Activated naive CD8-positive, alpha-beta T cell treated with anti-CD3 and anti-CD28 coated beads, Interleukin-2, amount 10 ng/mL, durations not matched to agents 7 days and 5 days (primary cell): ENCODE measurements at regions not wholly inside any gene's neighbourhood (a gene's known extent, or its start where the extent isn't known, plus 50 kb on each side); places are given as distances from the start of the nearest gene placed in this dataset.

Experiments
- ATAC-seq: fragments of 150-1000 bp; cut with Tn5 transposase; one replicate; pipeline ENCODE4 v1.10.0; 2021; ENCODE audit warnings: low read depth, moderate library complexity
- POLR2A ChIA-PET: fragments of 350-600 bp; sonication (Branson Sonifier 250); formaldehyde crosslinking; loops from one replicate; lab custom pipeline; 2021; ENCODE audit warnings: antibody characterized with exemption; lab: Charles Lee
- DNase-seq: peaks from one replicate; pipeline ENCODE4 v3.0.0; 2021
- H3K27ac Mint-ChIP-seq: one replicate; pipeline ENCODE4 v1.8.0; 2022; ENCODE audit warnings: mild to moderate bottlenecking, mixed read lengths
- H3K27me3 Mint-ChIP-seq: one replicate; pipeline ENCODE4 v1.8.0; 2022; ENCODE audit warnings: mild to moderate bottlenecking, moderate library complexity, mixed read lengths
- H3K36me3 Mint-ChIP-seq: one replicate; pipeline ENCODE4 v1.8.0; 2021; ENCODE audit warnings: mild to moderate bottlenecking, mixed read lengths
- H3K4me1 Mint-ChIP-seq: one replicate; pipeline ENCODE4 v1.8.0; 2021; ENCODE audit warnings: mixed read lengths
- H3K4me3 Mint-ChIP-seq: one replicate; pipeline ENCODE4 v1.8.0; 2022; ENCODE audit warnings: mild to moderate bottlenecking, moderate library complexity, mixed read lengths
- H3K9me3 Mint-ChIP-seq: one replicate; pipeline ENCODE4 v1.8.0; 2021; ENCODE audit warnings: mixed read lengths

- POLR2A ChIA-PET: no interaction called here
- no peak overlapping the region for H3K4me3 Mint-ChIP-seq
- DNase-seq: no peak
These were observed 610.2 kb upstream of the SYT4 start for GRCh38 chr18:43887491-43887890.

DNA sequence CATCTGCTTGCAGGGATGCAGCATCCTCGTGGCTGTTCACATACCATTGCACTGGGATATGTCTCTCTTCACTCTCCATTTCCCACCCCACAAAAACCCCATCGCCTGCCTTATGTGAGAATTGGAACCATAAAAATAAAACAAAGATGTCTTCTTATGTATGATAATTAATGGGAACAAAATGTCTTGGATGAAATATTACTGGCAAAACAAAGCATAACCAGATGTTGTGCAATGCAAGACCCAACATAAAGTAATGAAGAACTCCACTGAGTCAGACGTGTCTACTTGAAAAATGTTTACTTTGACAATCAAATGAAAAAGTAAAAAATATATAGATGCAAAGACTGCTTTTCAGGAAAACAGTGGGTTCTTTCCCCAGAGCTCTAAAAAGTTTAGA lies 611.3 kb upstream of the SYT4 start:
- Mint-ChIP-seq H3K36me3 (no peaks in the 10 kb centered on the region), H3K9me3 (peaks cover 3% of the 10 kb centered on the region), H3K27me3 (no peaks in the 10 kb centered on the region), H3K4me1 (no peaks in the 10 kb centered on the region), H3K4me3 (no peak overlapping the region), H3K27ac (no peak overlapping the region)
- ATAC-seq (no peak), DNase-seq (no peak)
- POLR2A ChIA-PET: no interaction called here

More at GRCh38 chr18:43887491-43887890, 610.2 kb upstream of the SYT4 start:
- peaks cover 3% of the 10 kb centered on the region for H3K9me3 Mint-ChIP-seq
- no peaks in the 10 kb centered on the region for H3K4me1 Mint-ChIP-seq
- no peak for ATAC-seq
- H3K36me3 Mint-ChIP-seq: no peaks in the 10 kb centered on the region
- no peaks in the 10 kb centered on the region for H3K27me3 Mint-ChIP-seq
- no peak overlapping the region for H3K27ac Mint-ChIP-seq

DNA sequence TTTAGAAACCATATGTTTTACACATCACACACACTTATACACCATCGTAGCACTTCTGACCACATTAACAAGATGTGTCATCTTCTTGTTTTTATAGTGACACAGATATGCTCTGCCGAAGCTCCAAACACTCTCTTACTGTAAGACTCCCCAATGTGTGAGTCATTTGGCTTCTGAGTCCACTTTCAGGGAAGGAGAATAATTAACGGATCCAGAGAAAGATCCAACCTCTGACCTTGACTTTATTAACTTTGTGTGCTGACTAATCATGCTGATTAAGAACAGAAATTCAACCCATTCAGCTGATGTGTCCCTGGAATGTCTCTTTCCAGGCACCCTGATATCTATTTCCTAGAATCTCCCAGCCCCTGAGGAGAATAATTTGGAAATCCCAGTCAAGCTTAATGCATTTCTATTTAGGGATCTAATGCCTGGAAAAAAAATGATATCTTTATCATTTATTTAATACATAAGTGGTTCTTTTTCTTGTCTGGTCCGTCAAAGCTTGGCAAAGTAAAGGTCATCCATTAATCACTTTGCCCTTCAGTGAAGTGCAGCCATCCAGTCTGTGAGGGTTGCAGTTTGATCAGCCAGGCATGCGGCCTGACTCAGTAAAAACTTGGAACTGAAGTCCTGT lies 615.8 kb upstream of the SYT4 start:
- no peaks in the 10 kb centered on the region for H3K36me3 Mint-ChIP-seq
- H3K4me3 Mint-ChIP-seq: no peak overlapping the region
- H3K27me3 Mint-ChIP-seq: no peaks in the 10 kb centered on the region
- no peak for DNase-seq
- H3K27ac Mint-ChIP-seq: no peak overlapping the region
- H3K9me3 Mint-ChIP-seq: no peaks in the 10 kb centered on the region
- no peaks in the 10 kb centered on the region for H3K4me1 Mint-ChIP-seq
- ATAC-seq: no peak
- POLR2A ChIA-PET: no interaction called here

DNA sequence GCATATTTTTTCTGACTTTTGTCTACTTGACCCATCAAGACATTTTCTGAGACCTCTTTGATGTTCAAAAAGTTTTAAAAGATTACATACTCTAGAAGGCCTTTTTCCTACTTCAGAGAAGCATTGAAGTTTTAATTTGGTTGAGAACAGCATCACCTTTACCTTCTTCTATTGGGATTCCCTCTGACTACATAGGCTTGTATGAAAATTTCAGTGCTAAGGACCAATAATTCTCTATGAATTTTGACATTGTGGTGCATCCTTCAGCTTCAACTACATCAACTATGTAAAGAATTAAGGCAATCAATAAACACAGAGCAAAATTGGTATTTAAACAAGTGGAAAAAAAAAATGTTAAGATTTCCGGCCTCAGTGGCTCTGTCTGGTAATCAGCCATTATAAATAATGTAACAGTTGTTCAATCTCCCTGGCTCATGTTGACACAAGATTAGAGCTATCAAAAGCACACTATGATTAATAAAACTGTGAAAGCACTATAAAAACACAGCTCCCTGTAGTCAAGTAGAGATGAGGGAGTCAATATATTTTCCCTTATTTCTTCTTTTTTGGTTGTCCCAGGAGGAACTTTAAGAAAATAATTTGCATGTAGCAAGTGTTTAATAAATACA lies 627.0 kb upstream of the SYT4 start:
- POLR2A ChIA-PET: no interaction called here
- Mint-ChIP-seq H3K4me3 (no peak overlapping the region), H3K36me3 (no peaks in the 10 kb centered on the region), H3K27ac (no peak overlapping the region), H3K4me1 (no peaks in the 10 kb centered on the region), H3K9me3 (no peaks in the 10 kb centered on the region), H3K27me3 (no peaks in the 10 kb centered on the region)
- ATAC-seq (no peak), DNase-seq (no peak)

GRCh38 chr18:43914018-43914417 lies 636.7 kb upstream of the SYT4 start:
- Mint-ChIP-seq H3K4me3 (no peak overlapping the region), H3K27ac (no peak overlapping the region), H3K9me3 (no peaks in the 10 kb centered on the region), H3K4me1 (no peaks in the 10 kb centered on the region), H3K36me3 (no peaks in the 10 kb centered on the region), H3K27me3 (no peaks in the 10 kb centered on the region)
- ATAC-seq: no peak
- POLR2A ChIA-PET: no interaction called here
- DNase-seq: no peak

DNA sequence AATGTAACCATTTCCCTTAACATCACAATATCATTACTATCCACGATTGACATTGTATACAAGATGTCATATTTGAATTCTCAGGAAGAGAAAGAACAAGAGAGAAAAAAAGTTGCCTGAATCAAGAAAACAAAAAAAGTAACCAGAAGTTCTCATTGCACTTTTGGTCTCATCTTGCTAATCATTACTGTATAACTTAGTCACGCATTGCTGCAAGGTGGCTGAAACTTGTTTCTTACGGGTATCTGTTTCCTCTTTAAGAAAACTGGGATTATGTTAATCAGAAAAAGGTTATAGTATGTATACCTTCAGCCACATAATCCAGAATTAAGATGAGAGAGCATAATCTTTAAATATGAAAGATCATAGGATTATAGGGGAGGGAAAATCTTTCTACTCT lies 639.7 kb upstream of the SYT4 start:
- H3K9me3 Mint-ChIP-seq: no peaks in the 10 kb centered on the region
- H3K4me3 Mint-ChIP-seq: no peak overlapping the region
- no peaks in the 10 kb centered on the region for H3K27me3 Mint-ChIP-seq
- ATAC-seq (no peak), DNase-seq (no peak)
- POLR2A ChIA-PET: no interaction called here
- H3K4me1 Mint-ChIP-seq: no peaks in the 10 kb centered on the region
- no peak overlapping the region for H3K27ac Mint-ChIP-seq
- H3K36me3 Mint-ChIP-seq: no peaks in the 10 kb centered on the region

- H3K4me1 Mint-ChIP-seq: no peaks in the 10 kb centered on the region
- no peak overlapping the region for H3K4me3 Mint-ChIP-seq
- POLR2A ChIA-PET: no interaction called here
- no peak for DNase-seq
- H3K36me3 Mint-ChIP-seq: no peaks in the 10 kb centered on the region
- no peak for ATAC-seq
- H3K27ac Mint-ChIP-seq: no peak overlapping the region
- no peaks in the 10 kb centered on the region for H3K9me3 Mint-ChIP-seq
- no peaks in the 10 kb centered on the region for H3K27me3 Mint-ChIP-seq
These were observed 640.2 kb upstream of the SYT4 start for GRCh38 chr18:43917520-43917919.

- Mint-ChIP-seq H3K27me3 (no peaks in the 10 kb centered on the region), H3K36me3 (no peaks in the 10 kb centered on the region), H3K4me1 (no peaks in the 10 kb centered on the region), H3K9me3 (no peaks in the 10 kb centered on the region), H3K27ac (no peak overlapping the region), H3K4me3 (no peak overlapping the region)
- DNase-seq: no peak
- POLR2A ChIA-PET: no interaction called here
- ATAC-seq: no peak
These were observed 642.3 kb upstream of the SYT4 start for GRCh38 chr18:43919551-43919950.

DNA sequence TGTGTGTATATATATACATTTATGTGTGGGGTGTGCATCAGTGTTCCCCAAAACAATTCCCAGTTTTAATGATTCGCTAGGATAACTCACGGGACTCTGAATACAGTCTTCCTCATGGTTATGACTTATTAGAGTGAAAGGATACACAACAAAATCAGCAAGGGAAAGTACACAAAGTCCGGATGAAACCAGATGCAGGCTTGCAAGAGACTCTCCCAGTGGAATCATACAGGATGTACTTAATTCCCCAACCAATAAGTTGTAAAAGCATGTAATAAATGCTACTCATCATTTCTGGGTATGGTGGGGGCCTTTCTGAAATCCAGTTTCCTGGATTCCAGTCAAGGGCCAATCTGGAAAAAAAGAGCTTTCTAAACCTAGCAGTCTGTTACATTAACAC lies 654.1 kb upstream of the SYT4 start:
- ATAC-seq: no peak
- no peak overlapping the region for H3K27ac Mint-ChIP-seq
- POLR2A ChIA-PET: no interaction called here

DNA sequence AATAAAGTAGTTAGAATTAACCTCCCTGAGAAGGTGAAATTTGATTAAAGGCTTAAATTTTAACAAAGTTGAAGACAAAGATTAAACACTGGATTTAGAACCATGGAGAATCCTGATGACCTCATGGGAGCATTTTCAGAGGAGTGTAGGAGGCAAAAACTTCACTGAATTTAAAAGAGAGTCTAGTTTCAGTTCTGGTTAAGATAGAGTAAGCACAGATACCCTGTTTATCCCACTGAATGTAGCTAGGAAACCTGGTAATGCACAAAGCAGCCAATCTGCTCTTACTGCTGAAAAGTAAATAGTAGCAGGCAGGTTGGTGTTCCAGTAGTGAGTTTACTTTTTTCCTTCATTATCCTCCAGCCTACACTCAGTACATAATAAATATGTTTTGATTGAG lies 654.9 kb upstream of the SYT4 start:
- no peaks in the 10 kb centered on the region for H3K27me3 Mint-ChIP-seq
- H3K9me3 Mint-ChIP-seq: no peaks in the 10 kb centered on the region
- H3K4me1 Mint-ChIP-seq: no peaks in the 10 kb centered on the region
- no peak overlapping the region for H3K4me3 Mint-ChIP-seq
- ATAC-seq: no peak
- H3K36me3 Mint-ChIP-seq: no peaks in the 10 kb centered on the region
- no peak for DNase-seq
- no peak overlapping the region for H3K27ac Mint-ChIP-seq
- POLR2A ChIA-PET: no interaction called here

More for the DNA sequence above, 654.1 kb upstream of the SYT4 start:
- Mint-ChIP-seq H3K4me3 (no peak overlapping the region), H3K9me3 (no peaks in the 10 kb centered on the region), H3K36me3 (no peaks in the 10 kb centered on the region), H3K27me3 (no peaks in the 10 kb centered on the region), H3K4me1 (no peaks in the 10 kb centered on the region)
- no peak for DNase-seq

- Mint-ChIP-seq H3K27ac (no peak overlapping the region), H3K4me1 (no peaks in the 10 kb centered on the region), H3K9me3 (no peaks in the 10 kb centered on the region), H3K36me3 (no peaks in the 10 kb centered on the region), H3K4me3 (no peak overlapping the region), H3K27me3 (no peaks in the 10 kb centered on the region)
- no peak for DNase-seq
- ATAC-seq: no peak
- POLR2A ChIA-PET: no interaction called here
These were observed 655.9 kb upstream of the SYT4 start for GRCh38 chr18:43933177-43933576.

GRCh38 chr18:43934322-43934721 lies 657.0 kb upstream of the SYT4 start:
- no peaks in the 10 kb centered on the region for H3K4me1 Mint-ChIP-seq
- no peak overlapping the region for H3K4me3 Mint-ChIP-seq
- H3K9me3 Mint-ChIP-seq: no peaks in the 10 kb centered on the region
- POLR2A ChIA-PET: no interaction called here
- DNase-seq (no peak), ATAC-seq (no peak)
- H3K27me3 Mint-ChIP-seq: no peaks in the 10 kb centered on the region
- H3K36me3 Mint-ChIP-seq: no peaks in the 10 kb centered on the region
- no peak overlapping the region for H3K27ac Mint-ChIP-seq

- Mint-ChIP-seq H3K9me3 (no peaks in the 10 kb centered on the region), H3K4me3 (no peak overlapping the region), H3K27ac (no peak overlapping the region), H3K4me1 (no peaks in the 10 kb centered on the region), H3K27me3 (no peaks in the 10 kb centered on the region), H3K36me3 (no peaks in the 10 kb centered on the region)
- POLR2A ChIA-PET: no interaction called here
- DNase-seq (no peak), ATAC-seq (no peak)
These were observed 657.6 kb upstream of the SYT4 start for GRCh38 chr18:43934781-43935471.

DNA sequence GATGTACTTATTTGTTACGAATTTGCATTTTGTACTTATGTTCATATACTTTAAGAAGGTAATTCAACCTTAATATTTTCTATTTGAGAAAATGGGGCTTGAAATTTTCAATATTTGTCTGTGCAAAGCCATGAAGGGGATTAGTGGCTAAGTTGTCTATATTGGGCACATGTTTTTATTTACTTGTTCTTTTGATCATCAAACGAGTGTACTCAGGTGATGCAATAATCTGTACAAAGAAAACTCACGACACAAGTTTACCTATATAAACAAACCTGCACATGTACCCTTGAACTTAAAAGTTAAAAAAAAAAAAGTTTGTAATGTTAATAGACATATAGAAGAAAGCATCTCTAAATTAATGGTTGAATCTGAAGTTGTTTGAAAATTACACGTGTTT lies 658.9 kb upstream of the SYT4 start:
- no peak overlapping the region for H3K27ac Mint-ChIP-seq
- H3K27me3 Mint-ChIP-seq: no peaks in the 10 kb centered on the region
- H3K36me3 Mint-ChIP-seq: no peaks in the 10 kb centered on the region
- H3K4me3 Mint-ChIP-seq: no peak overlapping the region
- POLR2A ChIA-PET: no interaction called here
- no peaks in the 10 kb centered on the region for H3K4me1 Mint-ChIP-seq
- DNase-seq (no peak), ATAC-seq (no peak)
- peaks cover 2% of the 10 kb centered on the region for H3K9me3 Mint-ChIP-seq
